IMR-90 (cell line): ENCODE measurements at regions not wholly inside any gene's neighbourhood (a gene's known extent, or its start where the extent isn't known, plus 50 kb on each side); places are given as distances from the start of the nearest gene placed in this dataset.

Source experiments
- ATAC-seq: fragments of 200-7000 bp; cut with Tn5 transposase; 2 replicates; pipeline ENCODE4 v1.9.1; 2020; ENCODE audit warnings: low read depth, mild to moderate bottlenecking, moderate library complexity
- BruUV-seq: library from RNA; stranded (reverse); fragments of 400-500 nt; replicated peaks from 2 replicates; lab custom pipeline; 2021; lab: Mats Ljungman, UMichigan
- CTCF ChIA-PET: fragments of 300-600 bp; formaldehyde crosslinking; extraction: SDS; loops from one replicate; lab custom pipeline; 2021; ENCODE audit warnings: antibody characterized with exemption; lab: Yijun Ruan, JAX
- POLR2A ChIA-PET: fragments of 300-600 bp; sonication (Branson Sonifier 250); formaldehyde crosslinking; loops from one replicate; lab custom pipeline; 2022; ENCODE audit warnings: antibody characterized with exemption; ENCODE audit not compliant: unreplicated experiment; lab: Charles Lee
- DNase-seq: peaks from one replicate; pipeline ENCODE4 v3.0.0; 2013
- H2AFZ ChIP-seq: replicated peaks from 2 replicates; pipeline ENCODE3; 2013; ENCODE audit warnings: low read length, mild to moderate bottlenecking; ENCODE audit not compliant: poor library complexity
- H2AK5ac ChIP-seq: 2 replicates; pipeline ENCODE4 v1.6.1; 2013; ENCODE audit warnings: low read depth, low read length, inconsistent platforms
- H2AK9ac ChIP-seq: replicated peaks from 2 replicates; pipeline ENCODE3; 2013; ENCODE audit warnings: mild to moderate bottlenecking, low read depth, low read length, moderate library complexity; ENCODE audit not compliant: poor library complexity
- H2BK120ac ChIP-seq: 2 replicates; pipeline ENCODE4 v1.6.1; 2013; ENCODE audit warnings: low read depth, low read length, inconsistent platforms
- H2BK15ac ChIP-seq: 3 replicates; pipeline ENCODE4 v1.6.1; 2013; ENCODE audit warnings: low read depth, low read length, inconsistent platforms
- H2BK20ac ChIP-seq: 2 replicates; pipeline ENCODE4 v1.6.1; 2013; ENCODE audit warnings: low read depth, mild to moderate bottlenecking, inconsistent platforms, low read length, moderate library complexity
- H2BK5ac ChIP-seq: 2 replicates; pipeline ENCODE4 v1.6.1; 2013; ENCODE audit warnings: mild to moderate bottlenecking, low read depth, low read length, inconsistent platforms; ENCODE audit not compliant: poor library complexity, severe bottlenecking
- H3K14ac ChIP-seq: replicated peaks from 2 replicates; pipeline ENCODE4 v1.6.1; 2013; ENCODE audit warnings: low read depth, low read length, inconsistent platforms
- H3K18ac ChIP-seq: 2 replicates; pipeline ENCODE4 v1.6.1; 2013; ENCODE audit warnings: low read depth, low read length, control low read depth
- H3K23ac ChIP-seq: 2 replicates; pipeline ENCODE4 v1.6.1; 2013; ENCODE audit warnings: low read depth, low read length, inconsistent platforms
- H3K27ac ChIP-seq: 2 replicates; pipeline ENCODE4 v1.5.1; 2013; ENCODE audit warnings: mild to moderate bottlenecking, control low read depth, low read length; ENCODE audit not compliant: insufficient read depth
- H3K27me3 ChIP-seq: 2 replicates; pipeline ENCODE4 v1.6.1; 2013; ENCODE audit warnings: low read length; ENCODE audit not compliant: control insufficient read depth, insufficient read depth
- H3K36me3 ChIP-seq: 2 replicates; pipeline ENCODE4 v1.6.1; 2013; ENCODE audit warnings: low read length, mixed read lengths; ENCODE audit not compliant: control insufficient read depth, insufficient read depth
- H3K4ac ChIP-seq: 2 replicates; pipeline ENCODE4 v1.6.1; 2013; ENCODE audit warnings: low read depth, low read length, inconsistent platforms
- H3K4me1 ChIP-seq: 2 replicates; pipeline ENCODE4 v1.6.1; 2013; ENCODE audit warnings: low read length, mixed read lengths; ENCODE audit not compliant: control insufficient read depth, insufficient read depth
- H3K4me2 ChIP-seq: 2 replicates; pipeline ENCODE4 v1.6.1; 2013; ENCODE audit warnings: low read depth, mild to moderate bottlenecking, control low read depth, low read length, moderate library complexity
- H3K4me3 ChIP-seq: 2 replicates; pipeline ENCODE4 v1.5.1; 2013; ENCODE audit warnings: low read depth, mild to moderate bottlenecking, control low read depth, low read length, moderate library complexity; ENCODE audit not compliant: insufficient read depth
- H3K56ac ChIP-seq: 2 replicates; pipeline ENCODE4 v1.6.1; 2013; ENCODE audit warnings: low read length, inconsistent platforms; ENCODE audit not compliant: insufficient read depth; ENCODE audit errors: extremely low read depth
- H3K79me1 ChIP-seq, 2 experiments: 2 replicates each; pipeline ENCODE4 v1.6.1; 2013; ENCODE audit warnings: low read length in 2 of 2, inconsistent platforms in 1 of 2, low read depth in 1 of 2
- H3K9ac ChIP-seq: 2 replicates; pipeline ENCODE4 v1.6.1; 2013; ENCODE audit warnings: low read depth, low read length, control low read depth
- H3K9me1 ChIP-seq: 2 replicates; pipeline ENCODE4 v1.6.1; 2013; ENCODE audit warnings: low read length, inconsistent platforms; ENCODE audit not compliant: insufficient read depth
- H3K9me3 ChIP-seq: 2 replicates; pipeline ENCODE4 v1.6.1; 2013; ENCODE audit warnings: low read length; ENCODE audit not compliant: control insufficient read depth, insufficient read depth
- H4K20me1 ChIP-seq: 2 replicates; pipeline ENCODE4 v1.6.1; 2013; ENCODE audit warnings: low read length, inconsistent platforms; ENCODE audit not compliant: insufficient read depth
- H4K5ac ChIP-seq: 2 replicates; pipeline ENCODE4 v1.6.1; 2013; ENCODE audit warnings: mild to moderate bottlenecking, low read depth, low read length, control low read depth
- H4K8ac ChIP-seq, 2 experiments: 2 replicates each; pipeline ENCODE4 v1.6.1; 2013; ENCODE audit warnings: low read depth in 2 of 2, low read length in 2 of 2, control low read depth in 1 of 2, inconsistent platforms in 1 of 2
- H4K91ac ChIP-seq: 2 replicates; pipeline ENCODE4 v1.6.1; 2013; ENCODE audit warnings: low read depth, low read length, inconsistent platforms; ENCODE audit not compliant: insufficient read depth
- BHLHE40 ChIP-seq: fragments of 150-350 bp; IDR thresholded peaks from 2 replicates; pipeline ENCODE4 v1.6.1; 2016; ENCODE audit warnings: mild to moderate bottlenecking, low read depth, low read length
- CEBPB ChIP-seq: IDR thresholded peaks from 2 replicates; pipeline ENCODE4 v1.6.1; 2012; ENCODE audit warnings: low read depth, low read length, improper control_type of control experiment
- CHD1 ChIP-seq: IDR thresholded peaks from 2 replicates; pipeline ENCODE4 v1.6.1; 2012; ENCODE audit warnings: low read depth, low read length, improper control_type of control experiment
- ELK1 ChIP-seq: fragments of 150-350 bp; IDR thresholded peaks from 2 replicates; pipeline ENCODE4 v1.6.1; 2016; ENCODE audit warnings: low read depth, mild to moderate bottlenecking, low read length, moderate library complexity, borderline replicate concordance
- FOS ChIP-seq: fragments of 150-350 bp; IDR thresholded peaks from 2 replicates; pipeline ENCODE4 v1.6.1; 2016; ENCODE audit warnings: low read depth, low read length
- MAZ ChIP-seq: IDR thresholded peaks from 2 replicates; pipeline ENCODE4 v1.6.1; 2012; ENCODE audit warnings: low read depth, mild to moderate bottlenecking, low read length, improper control_type of control experiment, moderate library complexity, borderline replicate concordance
- MXI1 ChIP-seq: IDR thresholded peaks from 2 replicates; pipeline ENCODE4 v1.6.1; 2012; ENCODE audit warnings: low read depth, mild to moderate bottlenecking, low read length, moderate library complexity, borderline replicate concordance
- NFE2L2 ChIP-seq: fragments of 150-350 bp; IDR thresholded peaks from 2 replicates; pipeline ENCODE4 v1.6.1; 2016; ENCODE audit warnings: low read depth, mild to moderate bottlenecking, low read length
- POLR2A ChIP-seq: IDR thresholded peaks from 2 replicates; pipeline ENCODE4 v1.6.1; 2012; ENCODE audit warnings: mild to moderate bottlenecking, low read depth, low read length
- RCOR1 ChIP-seq: IDR thresholded peaks from 2 replicates; pipeline ENCODE4 v1.6.1; 2012; ENCODE audit warnings: mild to moderate bottlenecking, low read length, improper control_type of control experiment; ENCODE audit not compliant: insufficient replicate concordance
- RFX5 ChIP-seq: IDR thresholded peaks from 2 replicates; pipeline ENCODE4 v1.8.0; 2012; ENCODE audit warnings: low read depth, mild to moderate bottlenecking, low read length, moderate library complexity
- USF2 ChIP-seq: fragments of 150-350 bp; IDR thresholded peaks from 2 replicates; pipeline ENCODE4 v1.6.1; 2017; ENCODE audit warnings: mild to moderate bottlenecking, antibody characterized with exemption, low read length, low read depth
- WGBS, 2 experiments: methylation state at CpG; one replicate each; pipeline versions ENCODE4 v1.1.5 to v1.1.7; 2013; ENCODE audit warnings: missing lambda C conversion rate in 2 of 2; ENCODE audit not compliant: insufficient read length in 1 of 2; ENCODE audit errors: extremely low coverage in 2 of 2; 5-methylcytosine and 5-hydroxymethylcytosine counted together
- dilution Hi-C: fragments of 300-500 bp; cut with HindIII; formaldehyde crosslinking; loops from one replicate; pipeline ENCODE4 v1.14.3; 2018; ENCODE audit warnings: low sequenced_read_pairs; ENCODE audit not compliant: unreplicated experiment
- in situ Hi-C: fragments of 300-500 bp; cut with MboI; formaldehyde crosslinking; loops from 3 replicates; pipeline ENCODE4 v1.14.3; 2019; ENCODE audit warnings: low sequenced_read_pairs, inconsistent platforms, mixed read lengths
- intact Hi-C: fragments of 100-400 bp; cut with micrococcal nuclease; formaldehyde crosslinking; loops from 2 replicates; pipeline ENCODE4 v1.10.0; 2022
- TF ChIP-seq, protein P1 (sequence below): conservative IDR thresholded peaks from 2 replicates; pipeline ENCODE4 v1.5.1; 2012; ENCODE audit warnings: mild to moderate bottlenecking, low read depth, low read length, improper control_type of control experiment

- no peak overlapping the region for H4K91ac ChIP-seq
- no peak overlapping the region for H3K56ac ChIP-seq
- H4K20me1 ChIP-seq, result no peaks in the 10 kb centered on the region
- H3K4me1 ChIP-seq, result no peaks in the 10 kb centered on the region
- no peaks in the 10 kb centered on the region for H3K79me1 ChIP-seq
- DNase-seq, result no peak
- WGBS, 2 experiments, result no CpG with 5 or more reads among the region's 1 CpG
- no peak overlapping the region for H3K4me2 ChIP-seq
- ChIA-PET CTCF (no interaction called here), POLR2A (no interaction called here)
- BruUV-seq, result no TSS peak
- H2BK120ac ChIP-seq, result no peak overlapping the region
- H3K9ac ChIP-seq, result no peak overlapping the region
- in situ Hi-C loops, result no loop called here
- H3K18ac ChIP-seq, result no peak overlapping the region
- H3K23ac ChIP-seq, result no peak overlapping the region
- no peaks in the 10 kb centered on the region for H3K36me3 ChIP-seq
- no peak overlapping the region for H3K4ac ChIP-seq
- no peak overlapping the region for H4K5ac ChIP-seq
- H2AK9ac ChIP-seq, result no peak overlapping the region
- ATAC-seq, result no peak
- H3K27me3 ChIP-seq, result no peaks in the 10 kb centered on the region
- H2BK20ac ChIP-seq, result no peak overlapping the region
- TF ChIP-seq MAZ, result no peak
- no peak for TF ChIP-seq USF2
- TF ChIP-seq ELK1, result no peak
- no peak for TF ChIP-seq CEBPB
- no peak for TF ChIP-seq RFX5
- TF ChIP-seq MXI1, result no peak
- TF ChIP-seq CHD1, result no peak
- no peak for TF ChIP-seq BHLHE40
- TF ChIP-seq FOS, result no peak
- no peak for TF ChIP-seq NFE2L2
- no peak for TF ChIP-seq RCOR1
- TF ChIP-seq POLR2A, result no peak
- TF ChIP-seq, protein P1, sequence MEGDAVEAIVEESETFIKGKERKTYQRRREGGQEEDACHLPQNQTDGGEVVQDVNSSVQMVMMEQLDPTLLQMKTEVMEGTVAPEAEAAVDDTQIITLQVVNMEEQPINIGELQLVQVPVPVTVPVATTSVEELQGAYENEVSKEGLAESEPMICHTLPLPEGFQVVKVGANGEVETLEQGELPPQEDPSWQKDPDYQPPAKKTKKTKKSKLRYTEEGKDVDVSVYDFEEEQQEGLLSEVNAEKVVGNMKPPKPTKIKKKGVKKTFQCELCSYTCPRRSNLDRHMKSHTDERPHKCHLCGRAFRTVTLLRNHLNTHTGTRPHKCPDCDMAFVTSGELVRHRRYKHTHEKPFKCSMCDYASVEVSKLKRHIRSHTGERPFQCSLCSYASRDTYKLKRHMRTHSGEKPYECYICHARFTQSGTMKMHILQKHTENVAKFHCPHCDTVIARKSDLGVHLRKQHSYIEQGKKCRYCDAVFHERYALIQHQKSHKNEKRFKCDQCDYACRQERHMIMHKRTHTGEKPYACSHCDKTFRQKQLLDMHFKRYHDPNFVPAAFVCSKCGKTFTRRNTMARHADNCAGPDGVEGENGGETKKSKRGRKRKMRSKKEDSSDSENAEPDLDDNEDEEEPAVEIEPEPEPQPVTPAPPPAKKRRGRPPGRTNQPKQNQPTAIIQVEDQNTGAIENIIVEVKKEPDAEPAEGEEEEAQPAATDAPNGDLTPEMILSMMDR, result no peak
- H3K9me3 ChIP-seq, result peaks cover 18% of the 10 kb centered on the region
- H4K8ac ChIP-seq, result no peak overlapping the region
- H2AFZ ChIP-seq, result no peak overlapping the region
- no peak overlapping the region for H3K14ac ChIP-seq
- no peaks in the 10 kb centered on the region for H3K9me1 ChIP-seq
- H2BK5ac ChIP-seq, result no peak overlapping the region
- no peak overlapping the region for H2AK5ac ChIP-seq
- dilution Hi-C loops, result no loop called here
- intact Hi-C loops, result no loop called here
- no peak overlapping the region for H2BK15ac ChIP-seq
- no peak overlapping the region for H3K4me3 ChIP-seq
- no peak overlapping the region for H3K27ac ChIP-seq
These were observed 141.4 kb downstream of the BUB3 start for GRCh38 chr10:123295644-123296043.
